Neuronal stem cell (in vitro differentiated cells): ENCODE measurements at regions not wholly inside any gene's neighbourhood (a gene's known extent, or its start where the extent isn't known, plus 50 kb on each side); places are given as distances from the start of the nearest gene placed in this dataset.

ENCODE experiments used
- DNase-seq: peaks from one replicate; pipeline ENCODE4 v3.0.0-alpha.2; 2013; ENCODE audit warnings: low spot score
- H2AFZ ChIP-seq: one replicate; pipeline ENCODE4 v1.6.1; 2013; ENCODE audit warnings: mild to moderate bottlenecking, low read length, inconsistent platforms
- H2AK5ac ChIP-seq: 2 replicates; pipeline ENCODE4 v1.6.1; 2013; ENCODE audit warnings: low read depth, mild to moderate bottlenecking, inconsistent platforms, low read length, moderate library complexity, mixed read lengths
- H2BK120ac ChIP-seq: 2 replicates; pipeline ENCODE4 v1.6.1; 2013; ENCODE audit warnings: low read depth, mild to moderate bottlenecking, inconsistent platforms, low read length, moderate library complexity, mixed read lengths
- H2BK12ac ChIP-seq: one replicate; pipeline ENCODE4 v1.6.1; 2013; ENCODE audit warnings: low read length, inconsistent platforms
- H2BK15ac ChIP-seq: 2 replicates; pipeline ENCODE4 v1.6.1; 2013; ENCODE audit warnings: mild to moderate bottlenecking, low read length, inconsistent platforms, mixed read lengths
- H2BK5ac ChIP-seq: one replicate; pipeline ENCODE4 v1.6.1; 2013; ENCODE audit warnings: inconsistent platforms, mild to moderate bottlenecking, low read length, moderate library complexity
- H3K14ac ChIP-seq: one replicate; pipeline ENCODE4 v1.6.1; 2013; ENCODE audit warnings: low read length, inconsistent platforms
- H3K18ac ChIP-seq: 2 replicates; pipeline ENCODE4 v1.6.1; 2013; ENCODE audit warnings: low read length, inconsistent platforms
- H3K23ac ChIP-seq: 2 replicates; pipeline ENCODE4 v1.6.1; 2013; ENCODE audit warnings: low read depth, mild to moderate bottlenecking, mixed read lengths, low read length, inconsistent platforms; ENCODE audit not compliant: poor library complexity
- H3K27ac ChIP-seq: replicated peaks from 3 replicates; pipeline ENCODE4 v1.5.1; 2013; ENCODE audit warnings: low read length, inconsistent platforms
- H3K27me3 ChIP-seq, 3 experiments: 2 replicates each; pipeline ENCODE4 v1.6.1; 2013; ENCODE audit warnings: low read length in 3 of 3, mild to moderate bottlenecking in 2 of 3, inconsistent platforms in 1 of 3, low read depth in 1 of 3, mixed read lengths in 1 of 3, moderate library complexity in 1 of 3; ENCODE audit not compliant: control insufficient read depth in 3 of 3, insufficient read depth in 3 of 3
- H3K36me3 ChIP-seq, 2 donors: replicated peaks in 1 of 2; 2 replicates each; pipeline ENCODE4 v1.6.1; 2013; ENCODE audit warnings: low read length in 2 of 2; ENCODE audit not compliant: control insufficient read depth in 2 of 2, insufficient read depth in 2 of 2
- H3K4ac ChIP-seq: 2 replicates; pipeline ENCODE4 v1.6.1; 2013; ENCODE audit warnings: inconsistent platforms, mild to moderate bottlenecking, low read length, moderate library complexity
- H3K4me1 ChIP-seq, 2 donors: 1 replicate in 1 of 2; 2 replicates in 1 of 2; pipeline ENCODE4 v1.6.1; 2013; ENCODE audit warnings: low read length in 2 of 2, low read depth in 1 of 2; ENCODE audit not compliant: control insufficient read depth in 2 of 2, insufficient read depth in 1 of 2
- H3K4me2 ChIP-seq: one replicate; pipeline ENCODE4 v1.6.1; 2013; ENCODE audit warnings: mild to moderate bottlenecking, low read length, inconsistent platforms; ENCODE audit not compliant: insufficient read depth, poor library complexity, severe bottlenecking
- H3K4me3 ChIP-seq, 2 donors: 2 replicates each; pipeline ENCODE4 v1.5.1; 2013; ENCODE audit warnings: low read length in 2 of 2, mild to moderate bottlenecking in 2 of 2, inconsistent platforms in 1 of 2, moderate library complexity in 1 of 2
- H3K79me1 ChIP-seq: one replicate; pipeline ENCODE4 v1.6.1; 2013; ENCODE audit warnings: low read depth, mild to moderate bottlenecking, inconsistent platforms, low read length, moderate library complexity
- H3K9ac ChIP-seq: one replicate; pipeline ENCODE4 v1.6.1; 2013; ENCODE audit warnings: mild to moderate bottlenecking, low read depth, low read length, inconsistent platforms; ENCODE audit not compliant: poor library complexity
- H3K9me3 ChIP-seq, 2 donors: replicated peaks in 1 of 2; 2 replicates each; pipeline versions ENCODE3 to v1.6.1; 2013; ENCODE audit warnings: low read length in 2 of 2, mild to moderate bottlenecking in 2 of 2, inconsistent platforms in 1 of 2, low read depth in 1 of 2, mixed read lengths in 1 of 2, moderate library complexity in 1 of 2; ENCODE audit not compliant: control insufficient read depth in 2 of 2, insufficient read depth in 1 of 2
- H4K8ac ChIP-seq: one replicate; pipeline ENCODE4 v1.6.1; 2013; ENCODE audit warnings: low read depth, mild to moderate bottlenecking, inconsistent platforms, low read length, moderate library complexity
- H4K91ac ChIP-seq: one replicate; pipeline ENCODE4 v1.6.1; 2013; ENCODE audit warnings: low read length, low read depth, mild to moderate bottlenecking, inconsistent platforms; ENCODE audit not compliant: poor library complexity
- WGBS, 2 donors: extraction: QIAGEN DNeasy Blood & Tissue Kit; methylation state at CpG; one replicate each; pipeline ENCODE4 v1.1.7; 2013; ENCODE audit warnings: missing lambda C conversion rate in 2 of 2, mixed read lengths in 1 of 2; ENCODE audit not compliant: insufficient read length in 2 of 2, insufficient replicate concordance in 1 of 2; ENCODE audit errors: extremely low coverage in 2 of 2; 5-methylcytosine and 5-hydroxymethylcytosine counted together

GRCh38 chr13:61795580-61795979 lies 379.9 kb upstream of the PCDH20 start:
- DNase-seq = no peak
- Histone ChIP-seq H2BK120ac (no peak overlapping the region), H3K27me3 (no peaks in the 10 kb centered on the region), H3K4me3 (no peak overlapping the region), H3K4me2 (no peak overlapping the region), H2AK5ac (no peak overlapping the region), H4K91ac (no peak overlapping the region), H3K9ac (no peak overlapping the region), H2AFZ (no peak overlapping the region), H3K23ac (no peak overlapping the region), H3K14ac (no peak overlapping the region), H3K4ac (no peak overlapping the region), H3K36me3 (no peaks in the 10 kb centered on the region), H2BK12ac (no peak overlapping the region), H3K18ac (no peak overlapping the region), H3K4me1 (no peaks in the 10 kb centered on the region), H3K27ac (no peak overlapping the region), H2BK15ac (no peak overlapping the region), H3K79me1 (no peaks in the 10 kb centered on the region), H4K8ac (no peak overlapping the region), H3K9me3 (no peaks in the 10 kb centered on the region), H2BK5ac (no peak overlapping the region)
- no CpG with 5 or more reads among the region's 1 CpG for WGBS, 2 donors

- no peak overlapping the region for H2BK5ac ChIP-seq
- no peak overlapping the region for H2BK120ac ChIP-seq
- H3K23ac ChIP-seq = no peak overlapping the region
- DNase-seq = no peak
- H3K4me3 ChIP-seq = no peak overlapping the region
- H3K18ac ChIP-seq = no peak overlapping the region
- no peak overlapping the region for H4K91ac ChIP-seq
- H2AFZ ChIP-seq = no peak overlapping the region
- no peak overlapping the region for H3K14ac ChIP-seq
- H2BK15ac ChIP-seq = no peak overlapping the region
- H3K27me3 ChIP-seq = no peaks in the 10 kb centered on the region
- no peaks in the 10 kb centered on the region for H3K9me3 ChIP-seq
- no peak overlapping the region for H3K4ac ChIP-seq
- H2AK5ac ChIP-seq = no peak overlapping the region
- no peak overlapping the region for H4K8ac ChIP-seq
- H3K4me1 ChIP-seq = no peaks in the 10 kb centered on the region
- no peak overlapping the region for H3K27ac ChIP-seq
- no peak overlapping the region for H3K9ac ChIP-seq
- H3K36me3 ChIP-seq = no peaks in the 10 kb centered on the region
- no CpG with 5 or more reads among the region's 3 CpGs for WGBS, 2 donors
- H3K79me1 ChIP-seq = no peaks in the 10 kb centered on the region
- H3K4me2 ChIP-seq = no peak overlapping the region
- H2BK12ac ChIP-seq = no peak overlapping the region
Measured at GRCh38 chr13:61779456-61779855, 363.8 kb upstream of the PCDH20 start.

GRCh38 chr13:61778531-61778930 lies 362.9 kb upstream of the PCDH20 start:
- Histone ChIP-seq H3K79me1 (no peaks in the 10 kb centered on the region), H2BK120ac (no peak overlapping the region), H4K8ac (no peak overlapping the region), H3K4me3 (no peak overlapping the region), H3K4me1 (no peaks in the 10 kb centered on the region), H3K9me3 (no peaks in the 10 kb centered on the region), H3K27me3 (no peaks in the 10 kb centered on the region), H3K27ac (no peak overlapping the region), H2AFZ (no peak overlapping the region), H3K9ac (no peak overlapping the region), H2BK12ac (no peak overlapping the region), H3K4me2 (no peak overlapping the region), H3K14ac (no peak overlapping the region), H3K23ac (no peak overlapping the region), H2BK15ac (no peak overlapping the region), H3K4ac (no peak overlapping the region), H2AK5ac (no peak overlapping the region), H3K36me3 (no peaks in the 10 kb centered on the region), H4K91ac (no peak overlapping the region), H3K18ac (no peak overlapping the region), H2BK5ac (no peak overlapping the region)
- no CpG with 5 or more reads among the region's 6 CpGs for WGBS, 2 donors
- no peak for DNase-seq

- DNase-seq = no peak
Measured at GRCh38 chr13:61777899-61778298, 362.2 kb upstream of the PCDH20 start.

More at GRCh38 chr13:61777899-61778298, 362.2 kb upstream of the PCDH20 start:
- no peak overlapping the region for H3K9ac ChIP-seq
- no peak overlapping the region for H2BK120ac ChIP-seq
- no peak overlapping the region for H2BK12ac ChIP-seq
- no peak overlapping the region for H3K27ac ChIP-seq
- no peak overlapping the region for H4K91ac ChIP-seq
- no peak overlapping the region for H3K4ac ChIP-seq
- H3K18ac ChIP-seq = no peak overlapping the region
- H3K4me3 ChIP-seq = no peak overlapping the region
- no peak overlapping the region for H2BK5ac ChIP-seq
- no peak overlapping the region for H2BK15ac ChIP-seq
- H3K79me1 ChIP-seq = no peaks in the 10 kb centered on the region
- no peak overlapping the region for H3K23ac ChIP-seq
- no peaks in the 10 kb centered on the region for H3K4me1 ChIP-seq
- no peaks in the 10 kb centered on the region for H3K9me3 ChIP-seq
- no peak overlapping the region for H3K4me2 ChIP-seq
- WGBS, 2 donors = no CpG with 5 or more reads among the region's 2 CpGs
- no peaks in the 10 kb centered on the region for H3K27me3 ChIP-seq
- no peak overlapping the region for H2AK5ac ChIP-seq
- H3K36me3 ChIP-seq = no peaks in the 10 kb centered on the region
- H3K14ac ChIP-seq = no peak overlapping the region
- no peak overlapping the region for H4K8ac ChIP-seq
- no peak overlapping the region for H2AFZ ChIP-seq
